Calu3 (cell line): ENCODE measurements at regions not wholly inside any gene's neighbourhood (a gene's known extent, or its start where the extent isn't known, plus 50 kb on each side); places are given as distances from the start of the nearest gene placed in this dataset.

Experiments used
- BruUV-seq: library from RNA; stranded (reverse); fragments of 400-500 nt; replicated peaks from 2 replicates; lab custom pipeline; 2021; lab: Mats Ljungman, UMichigan
- CTCF ChIA-PET: fragments of 300-600 bp; sonication (Branson Sonifier 250); formaldehyde crosslinking; loops from one replicate; lab custom pipeline; 2022; ENCODE audit warnings: antibody characterized with exemption; lab: Charles Lee
- DNase-seq: peaks from one replicate; pipeline ENCODE4 v3.0.0; 2022
- H3K27ac Mint-ChIP-seq: one replicate; pipeline ENCODE4 v1.8.0; 2022; ENCODE audit warnings: mixed read lengths; ENCODE audit not compliant: unreplicated experiment
- H3K27me3 Mint-ChIP-seq: one replicate; pipeline ENCODE4 v1.8.0; 2022; ENCODE audit warnings: mixed read lengths; ENCODE audit not compliant: unreplicated experiment
- H3K36me3 Mint-ChIP-seq: one replicate; pipeline ENCODE4 v1.8.0; 2022; ENCODE audit warnings: mild to moderate bottlenecking, moderate library complexity, mixed read lengths; ENCODE audit not compliant: insufficient read depth, unreplicated experiment
- H3K4me1 Mint-ChIP-seq: one replicate; pipeline ENCODE4 v1.8.0; 2022; ENCODE audit warnings: mild to moderate bottlenecking, low read depth, mixed read lengths; ENCODE audit not compliant: unreplicated experiment
- H3K4me3 Mint-ChIP-seq: one replicate; pipeline ENCODE4 v1.8.0; 2022; ENCODE audit warnings: mild to moderate bottlenecking, low read depth, moderate library complexity, mixed read lengths; ENCODE audit not compliant: unreplicated experiment
- H3K9me3 Mint-ChIP-seq: one replicate; pipeline ENCODE4 v1.8.0; 2022; ENCODE audit warnings: low read depth, mixed read lengths; ENCODE audit not compliant: unreplicated experiment
- intact Hi-C: fragments of 100-400 bp; cut with micrococcal nuclease; formaldehyde crosslinking; loops from one replicate; pipeline ENCODE4 v1.10.0; 2022; ENCODE audit not compliant: unreplicated experiment
- TF ChIP-seq, protein P1 (sequence below): fragments of 200-600 bp; IDR thresholded peaks from one replicate; pipeline ENCODE4 v1.8.0; 2022; ENCODE audit warnings: antibody characterized with exemption; ENCODE audit not compliant: unreplicated experiment

DNA sequence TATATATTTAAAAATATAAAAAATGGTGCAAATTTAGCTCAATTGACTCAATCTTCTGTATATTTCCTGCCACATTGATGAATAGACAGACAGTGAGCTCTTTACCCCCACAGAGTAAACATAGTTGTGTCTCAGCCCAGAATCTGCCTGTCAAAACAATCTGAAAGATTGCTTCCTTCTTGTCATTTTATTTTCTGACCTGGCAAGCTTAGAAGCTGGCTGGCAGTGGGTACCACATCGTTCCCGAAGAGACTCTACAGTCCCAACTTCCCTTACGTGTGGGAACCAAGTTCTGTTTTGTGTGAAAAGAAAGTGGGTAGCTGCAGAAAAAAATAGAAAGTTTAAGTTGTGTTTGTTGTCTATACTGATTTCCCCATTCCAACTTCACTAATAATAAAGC, 629.3 kb upstream of the NEGR1 start:
- TF ChIP-seq, protein P1, sequence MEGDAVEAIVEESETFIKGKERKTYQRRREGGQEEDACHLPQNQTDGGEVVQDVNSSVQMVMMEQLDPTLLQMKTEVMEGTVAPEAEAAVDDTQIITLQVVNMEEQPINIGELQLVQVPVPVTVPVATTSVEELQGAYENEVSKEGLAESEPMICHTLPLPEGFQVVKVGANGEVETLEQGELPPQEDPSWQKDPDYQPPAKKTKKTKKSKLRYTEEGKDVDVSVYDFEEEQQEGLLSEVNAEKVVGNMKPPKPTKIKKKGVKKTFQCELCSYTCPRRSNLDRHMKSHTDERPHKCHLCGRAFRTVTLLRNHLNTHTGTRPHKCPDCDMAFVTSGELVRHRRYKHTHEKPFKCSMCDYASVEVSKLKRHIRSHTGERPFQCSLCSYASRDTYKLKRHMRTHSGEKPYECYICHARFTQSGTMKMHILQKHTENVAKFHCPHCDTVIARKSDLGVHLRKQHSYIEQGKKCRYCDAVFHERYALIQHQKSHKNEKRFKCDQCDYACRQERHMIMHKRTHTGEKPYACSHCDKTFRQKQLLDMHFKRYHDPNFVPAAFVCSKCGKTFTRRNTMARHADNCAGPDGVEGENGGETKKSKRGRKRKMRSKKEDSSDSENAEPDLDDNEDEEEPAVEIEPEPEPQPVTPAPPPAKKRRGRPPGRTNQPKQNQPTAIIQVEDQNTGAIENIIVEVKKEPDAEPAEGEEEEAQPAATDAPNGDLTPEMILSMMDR = no peak
- intact Hi-C loops = no loop called here
- H3K36me3 Mint-ChIP-seq = no peaks in the 10 kb centered on the region

DNA sequence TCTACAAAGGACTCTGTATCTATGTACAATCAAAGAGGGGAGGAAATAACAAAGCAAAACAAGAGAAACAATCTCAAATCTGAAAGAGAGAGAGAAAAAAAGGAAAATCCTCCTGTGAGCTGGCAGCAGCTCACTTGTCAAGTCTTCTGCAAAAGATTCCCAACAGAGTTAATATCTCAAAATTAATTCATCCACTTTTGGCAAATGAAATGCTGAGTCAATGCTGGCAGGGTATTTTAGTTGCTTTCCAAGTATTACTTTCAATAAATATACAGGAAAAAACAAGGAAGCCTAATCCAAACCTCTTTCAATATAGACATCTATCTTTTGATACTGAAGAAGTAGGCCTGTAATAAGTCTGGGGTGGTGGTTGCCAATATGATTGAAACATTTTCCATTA, 613.9 kb upstream of the NEGR1 start:
- H3K27ac Mint-ChIP-seq = no peak overlapping the region
- H3K4me1 Mint-ChIP-seq = no peaks in the 10 kb centered on the region
- H3K4me3 Mint-ChIP-seq = no peak overlapping the region
- H3K27me3 Mint-ChIP-seq = no peaks in the 10 kb centered on the region
- no peak for DNase-seq
- intact Hi-C loops = no loop called here
- CTCF ChIA-PET = no interaction called here
- H3K9me3 Mint-ChIP-seq = peaks cover 7% of the 10 kb centered on the region
- TF ChIP-seq, protein P1 = no peak
- no peaks in the 10 kb centered on the region for H3K36me3 Mint-ChIP-seq
- BruUV-seq = no TSS peak

More for the DNA sequence above, 629.3 kb upstream of the NEGR1 start:
- H3K27ac Mint-ChIP-seq = no peak overlapping the region
- CTCF ChIA-PET = interaction anchor here (0.5 kb wide), 1 partner anchor 18 kb away, joined by 3 read pairs; no protein-coding TSS in a partner anchor
- no peak overlapping the region for H3K4me3 Mint-ChIP-seq
- no TSS peak for BruUV-seq
- no peaks in the 10 kb centered on the region for H3K4me1 Mint-ChIP-seq
- DNase-seq = no peak
- no peaks in the 10 kb centered on the region for H3K27me3 Mint-ChIP-seq
- peaks cover 12% of the 10 kb centered on the region for H3K9me3 Mint-ChIP-seq

DNA sequence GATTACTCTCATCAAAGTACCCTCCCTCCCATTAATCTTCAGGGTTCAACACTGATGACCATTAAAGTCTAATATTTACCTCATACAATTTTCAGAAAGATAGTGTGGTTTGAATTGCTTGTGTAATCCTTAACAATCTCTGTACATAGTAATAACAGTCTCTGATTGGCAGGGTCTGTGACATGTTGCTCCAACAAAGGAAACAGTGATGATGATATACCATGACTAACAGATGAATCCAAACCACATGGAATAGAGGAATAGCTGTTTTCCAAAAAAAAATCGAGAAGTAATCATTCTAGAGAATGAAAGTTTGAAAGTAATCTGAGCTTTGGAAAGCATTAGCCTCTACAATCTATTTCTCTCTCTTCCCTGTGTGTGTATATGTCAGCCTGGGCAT, 610.1 kb upstream of the NEGR1 start:
- no peaks in the 10 kb centered on the region for H3K36me3 Mint-ChIP-seq
- TF ChIP-seq, protein P1 = no peak
- H3K9me3 Mint-ChIP-seq = peaks cover 7% of the 10 kb centered on the region
- no peak for DNase-seq
- CTCF ChIA-PET = no interaction called here
- no TSS peak for BruUV-seq
- no peak overlapping the region for H3K27ac Mint-ChIP-seq
- no peaks in the 10 kb centered on the region for H3K4me1 Mint-ChIP-seq
- H3K4me3 Mint-ChIP-seq = no peak overlapping the region
- no peaks in the 10 kb centered on the region for H3K27me3 Mint-ChIP-seq
- intact Hi-C loops = no loop called here

DNA sequence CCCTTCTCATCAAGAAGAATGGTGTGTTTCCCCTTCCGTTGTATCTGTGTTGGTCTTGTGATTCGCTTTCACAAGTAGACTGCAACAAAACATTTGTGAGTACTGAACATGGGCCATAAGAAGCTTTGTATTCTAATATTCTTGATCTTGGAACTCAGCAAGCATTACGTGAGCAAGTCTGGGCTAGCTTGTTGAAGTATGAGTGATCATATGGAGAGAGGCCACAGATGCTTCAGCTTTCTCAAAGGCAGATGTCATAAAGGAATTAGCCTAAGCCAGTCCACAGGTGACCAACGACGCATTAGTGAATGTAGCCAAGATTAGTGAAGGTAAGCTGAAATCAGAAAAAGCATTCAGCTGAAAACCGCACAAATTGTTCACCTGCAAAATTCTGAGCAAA, 609.6 kb upstream of the NEGR1 start:
- Mint-ChIP-seq H3K9me3 (peaks cover 7% of the 10 kb centered on the region), H3K36me3 (no peaks in the 10 kb centered on the region), H3K27me3 (no peaks in the 10 kb centered on the region), H3K4me3 (no peak overlapping the region), H3K27ac (no peak overlapping the region), H3K4me1 (no peaks in the 10 kb centered on the region)
- DNase-seq = no peak
- BruUV-seq = no TSS peak
- CTCF ChIA-PET = no interaction called here
- TF ChIP-seq, protein P1 = no peak
- intact Hi-C loops = no loop called here
